Kidney capillary endothelial cell (primary cell): ENCODE measurements at regions not wholly inside any gene's neighbourhood (a gene's known extent, or its start where the extent isn't known, plus 50 kb on each side); places are given as distances from the start of the nearest gene placed in this dataset.
"Not testable (repeated sequence)": the region's sequence is repeated elsewhere in the genome, so short reads cannot be mapped to it uniquely, and the experiment has no call there.

Experiments
- DNase-seq: peaks from one replicate; pipeline ENCODE4 v3.0.0-alpha.2; 2018; ENCODE audit warnings: low spot score

GRCh38 chr11:96447208-96448110 lies 57.6 kb downstream of the JRKL start:
- DNase-seq = no peak

DNA sequence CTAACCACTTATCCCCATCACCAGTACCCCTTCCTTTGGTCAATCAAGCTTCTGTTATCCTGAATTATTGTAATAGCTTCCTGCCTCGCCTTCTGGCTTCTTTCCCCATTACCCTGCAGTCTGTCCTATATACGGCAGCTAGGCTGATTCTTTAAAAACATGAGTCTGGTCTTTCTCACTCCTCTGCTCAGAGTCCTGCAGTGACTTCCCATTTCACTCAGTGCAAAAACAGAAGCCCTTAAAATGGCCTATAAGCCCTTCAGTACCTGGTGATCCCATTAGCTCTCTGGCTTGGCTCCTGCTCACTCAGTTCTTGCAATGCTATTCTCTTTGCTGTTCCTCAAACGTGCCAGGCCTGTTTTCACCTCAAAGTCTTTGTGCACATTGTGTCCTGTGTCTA lies 58.4 kb downstream of the JRKL start:
- DNase-seq = no peak

GRCh38 chr11:96456111-96456510 lies 66.3 kb downstream of the JRKL start:
- DNase-seq = no peak

DNA sequence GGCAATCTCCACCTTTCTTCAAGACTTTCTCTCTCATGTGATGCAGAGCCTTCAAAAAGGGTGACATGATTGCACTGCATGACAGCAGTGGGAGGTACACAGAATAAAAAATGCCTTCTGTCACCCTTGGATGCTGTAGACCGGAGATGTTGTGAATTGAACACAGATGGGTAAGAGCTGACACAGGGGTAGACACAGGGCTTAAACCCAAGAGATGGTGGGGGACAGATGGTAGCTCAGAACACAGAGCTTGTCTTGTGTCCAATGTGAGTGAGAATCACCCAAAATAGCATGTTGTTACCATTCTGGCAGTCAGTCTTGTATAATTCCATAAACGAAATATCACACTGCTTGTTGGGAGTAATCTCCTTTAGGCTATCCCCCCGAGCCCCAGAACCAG lies 69.9 kb downstream of the JRKL start:
- DNase-seq = no peak

- no peak for DNase-seq
These were observed 72.1 kb downstream of the JRKL start for GRCh38 chr11:96461871-96462270.

DNA sequence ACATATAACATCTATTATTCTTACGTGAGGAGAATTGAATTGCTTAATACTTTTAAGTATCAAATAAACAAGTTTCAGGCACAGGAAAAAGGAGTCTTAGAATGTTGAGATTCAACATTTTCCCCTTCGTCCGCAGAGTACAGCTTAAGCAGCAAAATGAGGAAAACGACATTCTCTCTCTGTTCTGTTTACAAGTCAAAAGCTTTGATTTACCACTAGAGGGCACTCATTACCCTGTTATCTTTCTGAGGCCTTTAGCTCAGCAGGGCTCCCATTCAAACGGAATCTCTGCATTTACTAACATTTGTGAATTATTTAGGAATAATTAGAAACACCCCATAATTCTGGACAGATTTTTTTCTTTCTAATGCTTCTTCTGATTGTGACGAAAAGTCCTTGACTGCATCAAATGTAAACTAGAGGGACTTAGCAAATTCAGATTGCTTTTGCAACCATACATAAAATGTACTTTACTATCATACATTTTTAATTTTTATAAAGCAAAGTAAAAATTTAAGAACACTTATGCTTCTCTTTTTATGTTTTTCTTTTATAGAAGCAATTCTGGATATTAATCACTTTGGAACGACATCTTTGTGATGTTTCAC lies 75.0 kb downstream of the JRKL start:
- peak; percentile 89 for DNase-seq

DNA sequence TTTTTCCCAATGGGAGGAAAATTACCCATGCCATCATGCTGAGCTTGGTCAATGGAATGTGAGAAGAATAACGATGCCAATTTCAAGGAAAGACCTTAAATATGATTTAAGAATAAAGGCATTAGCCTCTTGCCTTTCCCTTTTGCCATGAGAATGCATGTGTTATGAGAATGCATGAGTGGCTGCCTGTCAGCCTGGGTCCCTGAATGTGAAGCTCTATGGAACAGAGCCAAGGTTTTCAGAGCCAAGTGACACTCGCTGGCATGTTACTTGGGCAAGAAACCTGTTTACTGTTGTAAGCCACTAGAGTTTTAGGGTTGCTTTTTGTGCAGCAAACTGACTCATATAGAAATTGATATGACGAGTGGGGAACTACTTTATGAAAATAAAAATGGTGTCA lies 75.7 kb downstream of the JRKL start:
- no peak for DNase-seq

GRCh38 chr11:96466607-96467006 lies 76.8 kb downstream of the JRKL start:
- no peak for DNase-seq

DNA sequence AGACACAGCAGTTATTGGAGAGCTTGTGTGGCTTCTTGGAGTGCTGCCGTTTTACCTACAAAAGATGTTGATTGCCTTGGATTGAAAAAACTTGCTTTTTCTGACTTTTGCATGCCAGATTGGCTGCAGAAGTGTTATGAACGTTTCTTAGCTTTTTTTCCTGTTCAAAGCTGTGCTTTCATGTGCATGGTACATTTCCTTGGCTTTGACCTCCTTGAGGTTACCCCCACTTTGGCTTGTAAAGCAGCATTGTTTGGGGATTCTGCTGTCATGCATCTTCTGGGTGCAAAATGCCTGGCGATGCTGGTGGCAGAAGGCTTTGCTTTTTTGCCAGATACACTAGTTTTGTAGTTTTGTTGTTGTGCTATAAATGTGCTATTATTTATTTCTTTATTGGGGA lies 80.0 kb downstream of the JRKL start:
- no peak for DNase-seq

DNA sequence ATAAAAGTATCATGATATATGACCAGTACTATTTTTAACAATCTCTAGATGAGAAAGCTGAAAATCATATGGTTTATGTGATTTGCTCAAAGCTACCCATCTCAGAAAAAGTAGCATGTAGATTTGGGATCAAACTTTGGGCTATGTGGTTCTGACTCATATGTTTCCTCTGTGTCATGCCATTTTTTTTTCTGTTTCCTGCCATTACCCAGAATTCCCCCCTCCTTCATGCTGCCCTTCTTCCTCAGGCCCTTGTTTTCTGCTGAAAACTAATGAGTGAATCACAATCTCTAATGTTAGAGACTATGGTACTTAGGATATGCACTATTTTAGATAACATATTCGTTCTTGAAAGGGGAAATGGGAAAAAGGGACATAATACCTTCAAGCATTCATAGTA lies 80.7 kb downstream of the JRKL start:
- peak; percentile 32 for DNase-seq

GRCh38 chr11:96472085-96472484 lies 82.3 kb downstream of the JRKL start:
- DNase-seq = no peak

DNA sequence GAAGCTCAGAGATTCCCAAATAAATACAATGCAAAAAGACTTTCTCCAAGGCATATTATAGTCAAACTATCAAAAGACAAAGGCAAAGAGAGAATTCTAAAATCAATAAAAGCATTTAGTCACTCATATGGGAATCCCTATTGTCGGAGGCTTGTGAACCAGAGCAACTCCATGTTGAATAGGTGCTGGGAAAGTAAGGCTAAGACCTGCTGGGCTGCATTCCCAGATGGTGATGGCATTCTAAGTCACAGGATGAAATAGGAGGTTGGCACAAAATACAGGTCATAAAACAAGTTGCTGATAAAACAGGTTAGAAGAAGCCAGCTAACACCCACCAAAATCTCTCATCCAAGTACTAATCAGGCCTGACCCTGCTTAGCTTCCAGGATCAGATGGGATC lies 84.5 kb downstream of the JRKL start:
- DNase-seq = no peak

- DNase-seq = no peak
These were observed 91.4 kb downstream of the JRKL start for GRCh38 chr11:96481204-96481603.

GRCh38 chr11:96481771-96482170 lies 92.0 kb downstream of the JRKL start:
- no peak for DNase-seq

DNA sequence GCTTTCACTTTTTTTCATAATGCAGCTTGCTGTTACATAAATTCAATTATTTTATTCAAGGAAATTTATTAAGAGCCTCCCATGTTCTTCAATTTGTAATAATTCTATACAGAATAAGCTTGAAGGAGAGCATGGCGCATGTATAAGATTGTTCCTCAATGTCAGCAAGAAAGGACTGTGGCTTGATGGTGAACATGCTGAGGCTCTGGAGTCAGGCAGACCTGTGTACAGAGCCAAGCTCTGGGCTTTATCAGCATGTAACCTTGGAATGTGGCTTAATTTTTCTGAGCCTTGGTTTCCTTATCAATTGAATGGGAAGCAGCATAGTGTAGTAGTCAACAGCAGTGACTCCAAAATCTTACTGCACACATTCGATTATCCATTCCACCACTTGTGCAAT lies 92.4 kb downstream of the JRKL start:
- DNase-seq = no peak

DNA sequence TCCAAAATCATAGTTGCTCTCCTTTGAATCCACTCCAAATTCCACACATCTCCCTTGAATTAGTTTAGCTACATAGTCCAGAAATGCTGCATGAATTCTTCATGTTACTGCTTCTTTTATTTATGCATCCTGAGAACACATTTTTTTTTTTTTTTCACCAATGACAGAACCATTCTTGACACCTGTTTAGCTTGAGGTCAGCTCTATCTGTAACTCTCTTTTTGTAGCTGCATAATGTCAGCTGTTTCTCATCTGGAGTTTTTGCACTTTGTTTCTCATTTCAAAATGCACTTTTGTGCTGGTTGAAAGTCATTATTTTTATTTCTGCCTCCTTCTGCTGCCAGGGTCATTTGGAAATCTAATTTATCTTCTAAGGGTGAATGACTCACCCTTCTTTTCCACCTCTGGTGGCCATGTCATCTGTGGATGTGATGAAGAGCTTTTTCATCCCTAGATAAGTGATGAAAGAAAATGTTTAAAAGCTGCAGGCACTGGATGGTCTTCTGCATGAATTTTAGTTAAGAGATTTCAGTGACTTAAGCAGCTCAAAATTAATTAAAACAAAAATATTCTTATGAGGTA lies 93.7 kb downstream of the JRKL start:
- no peak for DNase-seq

GRCh38 chr11:96484361-96484760 lies 94.5 kb downstream of the JRKL start:
- DNase-seq = no peak

DNA sequence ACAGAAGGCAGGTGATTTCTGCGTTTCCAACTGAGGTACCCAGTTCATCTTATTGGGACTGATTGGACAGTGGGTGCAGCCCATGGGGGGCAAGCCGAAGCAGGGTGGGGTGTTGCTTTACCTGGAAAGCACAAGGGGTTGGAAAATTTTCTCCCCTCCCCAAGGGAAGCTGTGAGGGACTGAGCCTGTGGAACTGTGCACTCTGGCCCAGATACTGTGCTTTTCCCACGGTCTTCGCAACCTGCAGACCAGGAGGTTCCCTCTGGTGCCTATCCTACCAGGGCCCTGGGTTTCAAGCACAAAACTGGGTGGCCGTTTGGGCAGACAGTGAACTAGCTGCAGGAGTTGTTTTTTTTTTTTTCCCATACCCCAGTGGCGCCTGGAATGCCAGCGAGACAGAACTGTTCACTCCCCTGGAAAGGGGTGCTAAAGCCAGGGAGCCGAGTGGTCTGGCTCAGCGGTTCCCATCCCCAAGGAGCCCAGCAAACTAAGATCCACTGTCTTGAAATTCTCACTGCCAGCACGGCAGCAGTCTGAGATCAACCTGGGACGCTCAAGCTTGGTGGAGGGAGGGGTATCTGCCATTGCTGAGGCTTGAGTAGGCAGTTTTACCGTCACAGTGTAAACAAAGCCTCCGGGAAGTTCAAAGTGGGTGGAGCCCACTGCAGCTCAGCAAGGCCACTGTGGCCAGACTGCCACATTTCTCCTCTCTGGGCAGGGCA lies 97.2 kb downstream of the JRKL start:
- no peak for DNase-seq

DNA sequence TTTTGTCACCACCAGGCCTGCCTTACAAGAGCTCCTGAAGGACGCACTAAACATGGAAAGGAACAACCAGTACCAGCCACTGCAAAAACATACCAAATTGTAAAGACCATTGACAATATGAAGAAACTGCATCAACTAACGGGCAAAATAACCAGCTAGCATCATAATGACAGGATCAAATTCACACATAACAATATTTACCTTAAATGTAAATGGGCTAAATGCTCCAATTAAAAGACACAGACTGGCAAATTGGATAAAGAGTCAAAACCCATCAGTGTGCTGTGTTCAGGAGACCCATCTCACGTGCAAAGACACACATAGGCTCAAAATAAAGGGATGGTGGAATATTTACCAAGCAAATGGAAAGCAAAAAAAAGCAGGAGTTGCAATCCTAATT lies 99.1 kb downstream of the JRKL start:
- DNase-seq = not testable (repeated sequence)

DNA sequence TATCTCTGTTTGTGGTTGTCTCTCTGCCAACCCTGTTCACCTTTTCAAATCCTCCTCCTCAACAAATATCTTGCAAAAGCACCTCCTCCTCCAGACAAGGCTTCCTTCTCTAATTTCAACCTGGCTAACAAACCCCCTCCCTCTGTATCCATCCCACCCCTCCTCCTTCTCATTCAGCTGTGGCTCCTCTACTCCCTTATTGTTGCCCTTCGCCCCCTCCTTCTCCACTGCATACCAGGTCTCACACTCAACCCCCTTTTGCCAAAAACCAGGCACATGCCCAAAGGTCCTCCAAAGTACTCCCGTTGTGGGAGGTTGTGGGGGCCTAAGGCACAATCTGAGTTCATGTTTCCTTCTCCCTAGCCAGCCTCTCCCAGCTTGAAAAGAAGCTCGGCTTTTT lies 110.6 kb downstream of the JRKL start:
- DNase-seq = no peak

- DNase-seq = no peak
These were observed 116.2 kb downstream of the JRKL start for GRCh38 chr11:96506041-96506440.

DNA sequence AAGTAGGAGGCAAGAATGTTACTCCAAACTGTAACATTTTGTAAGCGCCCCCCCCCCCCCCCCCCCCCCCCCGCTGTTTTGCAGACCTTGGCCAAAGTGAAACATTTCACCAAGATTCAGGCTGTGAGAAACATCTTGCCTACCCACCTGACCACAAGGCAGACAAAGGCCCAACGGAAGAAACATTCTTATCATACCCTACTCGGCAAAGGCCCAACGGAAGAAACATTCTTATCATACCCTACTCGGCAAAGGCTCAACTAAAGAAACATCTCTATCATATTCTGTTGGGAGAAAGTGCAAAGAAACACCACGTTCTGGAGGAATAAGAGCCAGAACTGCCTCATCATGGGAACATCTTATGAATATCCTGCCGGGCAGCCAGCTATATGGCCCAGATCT lies 117.1 kb downstream of the JRKL start:
- DNase-seq = no peak

GRCh38 chr11:96508861-96509260 lies 119.0 kb downstream of the JRKL start:
- no peak for DNase-seq
